Stimulated activated CD8-positive, alpha-beta memory T cell treated with anti-CD3 and anti-CD28 coated beads, Interleukin-15, amount 100 ng/mL, for 24 hours (primary cell): ENCODE measurements at regions not wholly inside any gene's neighbourhood (a gene's known extent, or its start where the extent isn't known, plus 50 kb on each side); places are given as distances from the start of the nearest gene placed in this dataset.

Source experiments
- DNase-seq: peaks from one replicate; pipeline ENCODE4 v3.0.0-alpha.2; 2020; ENCODE audit warnings: low read depth

GRCh38 chr12:34345801-34346200 lies 323.5 kb downstream of the ALG10 start:
- no peak for DNase-seq

- no peak for DNase-seq
Observed at GRCh38 chr12:34346372-34347034, 324.2 kb downstream of the ALG10 start.

- DNase-seq: no peak
Observed at GRCh38 chr12:34347367-34347766, 325.1 kb downstream of the ALG10 start.

- no peak for DNase-seq
Observed at GRCh38 chr12:34348064-34348463, 325.8 kb downstream of the ALG10 start.

GRCh38 chr12:34348836-34349672 lies 326.8 kb downstream of the ALG10 start:
- no peak for DNase-seq

- no peak for DNase-seq
Observed at GRCh38 chr12:34349673-34349961, 327.3 kb downstream of the ALG10 start.

GRCh38 chr12:34350092-34351041 lies 328.1 kb downstream of the ALG10 start:
- DNase-seq: no peak

- no peak for DNase-seq
Observed at GRCh38 chr12:34352098-34352497, 329.8 kb downstream of the ALG10 start.

GRCh38 chr12:34354239-34355200 lies 332.2 kb downstream of the ALG10 start:
- no peak for DNase-seq

- no peak for DNase-seq
Observed at GRCh38 chr12:34356233-34356987, 334.1 kb downstream of the ALG10 start.

- DNase-seq: no peak
Observed at GRCh38 chr12:34357791-34358190, 335.5 kb downstream of the ALG10 start.

GRCh38 chr12:34358198-34358597 lies 335.9 kb downstream of the ALG10 start:
- DNase-seq: no peak

- DNase-seq: no peak
Observed at GRCh38 chr12:34361721-34362316, 339.5 kb downstream of the ALG10 start.

- no peak for DNase-seq
Observed at GRCh38 chr12:34363050-34363673, 340.9 kb downstream of the ALG10 start.

GRCh38 chr12:34368079-34368478 lies 345.8 kb downstream of the ALG10 start:
- no peak for DNase-seq

- DNase-seq: no peak
Observed at GRCh38 chr12:34371050-34371449, 348.8 kb downstream of the ALG10 start.

- no peak for DNase-seq
Observed at GRCh38 chr12:34372003-34372402, 349.7 kb downstream of the ALG10 start.

- no peak for DNase-seq
Observed at GRCh38 chr12:34373926-34374325, 351.6 kb downstream of the ALG10 start.

GRCh38 chr12:34376133-34376799 lies 354.0 kb downstream of the ALG10 start:
- DNase-seq: no peak
